Activated naive CD4-positive, alpha-beta T cell treated with anti-CD3 and anti-CD28 coated beads, Interleukin-2, amount 10 ng/mL, durations not matched to agents 7 days and 5 days (primary cell): ENCODE measurements at regions not wholly inside any gene's neighbourhood (a gene's known extent, or its start where the extent isn't known, plus 50 kb on each side); places are given as distances from the start of the nearest gene placed in this dataset.

ENCODE experiments used
- CTCF ChIA-PET: fragments of 350-600 bp; sonication (Branson Sonifier 250); formaldehyde crosslinking; loops from one replicate; lab custom pipeline; 2021; ENCODE audit warnings: antibody characterized with exemption; lab: Charles Lee
- DNase-seq: peaks from one replicate; pipeline ENCODE4 v3.0.0-alpha.2; 2020
- H3K27ac Mint-ChIP-seq: one replicate; pipeline ENCODE4 v1.8.0; 2021; ENCODE audit warnings: mild to moderate bottlenecking, moderate library complexity, mixed read lengths
- H3K27me3 Mint-ChIP-seq: one replicate; pipeline ENCODE4 v1.8.0; 2021; ENCODE audit warnings: mild to moderate bottlenecking, mixed read lengths
- H3K36me3 Mint-ChIP-seq: one replicate; pipeline ENCODE4 v1.8.0; 2021; ENCODE audit warnings: mixed read lengths
- H3K4me1 Mint-ChIP-seq: one replicate; pipeline ENCODE4 v1.8.0; 2021; ENCODE audit warnings: mixed read lengths
- H3K4me3 Mint-ChIP-seq: one replicate; pipeline ENCODE4 v1.8.0; 2021; ENCODE audit warnings: mild to moderate bottlenecking, moderate library complexity, mixed read lengths
- H3K9me3 Mint-ChIP-seq: one replicate; pipeline ENCODE4 v1.8.0; 2021; ENCODE audit warnings: mixed read lengths

DNA sequence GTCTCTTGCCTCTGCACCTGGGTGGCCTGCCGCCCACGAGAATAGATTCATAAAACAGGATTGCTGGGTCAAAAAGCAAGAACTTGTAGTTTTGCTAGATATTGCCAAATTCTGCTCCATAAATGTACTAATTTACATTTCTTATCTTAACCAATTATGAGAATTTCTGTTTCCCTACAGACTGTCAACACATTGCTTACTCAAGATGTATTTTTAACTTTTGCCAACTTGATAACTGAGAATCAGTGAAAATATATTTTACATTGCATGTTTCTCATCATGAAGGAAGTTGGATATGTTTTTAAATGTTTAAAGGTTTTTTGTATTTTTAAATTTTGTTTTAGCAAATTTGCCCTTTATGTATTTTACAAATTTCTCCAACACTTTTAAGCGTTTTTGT is 664.8 kb downstream of the MMUT start:
- Mint-ChIP-seq H3K4me1 (no peaks in the 10 kb centered on the region), H3K36me3 (no peaks in the 10 kb centered on the region), H3K4me3 (no peak overlapping the region), H3K27me3 (no peaks in the 10 kb centered on the region), H3K27ac (no peak overlapping the region), H3K9me3 (peaks cover 3% of the 10 kb centered on the region)
- CTCF ChIA-PET: no interaction called here
- no peak for DNase-seq

- Mint-ChIP-seq H3K27ac (no peak overlapping the region), H3K27me3 (no peaks in the 10 kb centered on the region), H3K9me3 (peaks cover 6% of the 10 kb centered on the region), H3K36me3 (no peaks in the 10 kb centered on the region), H3K4me1 (no peaks in the 10 kb centered on the region), H3K4me3 (no peak overlapping the region)
- CTCF ChIA-PET: no interaction called here
- no peak for DNase-seq
Measured at GRCh38 chr6:48782225-48782624, 671.2 kb upstream of the PTCHD4 start.

- no peaks in the 10 kb centered on the region for H3K4me1 Mint-ChIP-seq
- H3K27me3 Mint-ChIP-seq: no peaks in the 10 kb centered on the region
- no peaks in the 10 kb centered on the region for H3K36me3 Mint-ChIP-seq
- H3K4me3 Mint-ChIP-seq: no peak overlapping the region
- H3K9me3 Mint-ChIP-seq: peaks cover 8% of the 10 kb centered on the region
- CTCF ChIA-PET: no interaction called here
- H3K27ac Mint-ChIP-seq: no peak overlapping the region
- DNase-seq: no peak
Measured at GRCh38 chr6:48777411-48777810, 666.4 kb upstream of the PTCHD4 start.

- DNase-seq: no peak
- H3K4me3 Mint-ChIP-seq: no peak overlapping the region
- H3K4me1 Mint-ChIP-seq: no peaks in the 10 kb centered on the region
- CTCF ChIA-PET: no interaction called here
- no peaks in the 10 kb centered on the region for H3K27me3 Mint-ChIP-seq
- no peak overlapping the region for H3K27ac Mint-ChIP-seq
- peaks cover 8% of the 10 kb centered on the region for H3K9me3 Mint-ChIP-seq
- no peaks in the 10 kb centered on the region for H3K36me3 Mint-ChIP-seq
Measured at GRCh38 chr6:48775157-48775556, 664.2 kb upstream of the PTCHD4 start.

GRCh38 chr6:48774276-48774675 is 663.3 kb upstream of the PTCHD4 start:
- CTCF ChIA-PET: no interaction called here
- no peak for DNase-seq

DNA sequence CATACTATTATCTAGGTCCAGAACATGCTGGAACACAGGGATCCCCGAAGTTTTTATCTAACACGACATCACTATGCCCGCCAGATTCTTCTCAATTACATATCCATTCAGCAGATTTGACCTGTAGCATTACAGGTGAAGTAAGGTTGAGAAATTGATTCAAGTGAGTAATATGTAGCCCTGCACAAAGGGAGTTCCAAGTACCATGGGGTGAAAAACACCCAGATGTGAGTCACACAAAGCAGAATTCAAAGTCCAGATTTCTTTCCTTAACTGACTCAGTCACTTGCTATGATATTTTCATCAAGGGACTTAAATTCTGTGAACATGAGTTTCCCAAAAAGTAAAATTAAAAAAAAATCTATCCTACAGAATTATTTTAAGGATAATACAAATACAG is 655.4 kb upstream of the PTCHD4 start:
- Mint-ChIP-seq H3K27me3 (no peaks in the 10 kb centered on the region), H3K36me3 (no peaks in the 10 kb centered on the region)
- CTCF ChIA-PET: no interaction called here

More at GRCh38 chr6:48774276-48774675, 663.3 kb upstream of the PTCHD4 start:
- H3K27me3 Mint-ChIP-seq: no peaks in the 10 kb centered on the region
- no peaks in the 10 kb centered on the region for H3K36me3 Mint-ChIP-seq
- no peaks in the 10 kb centered on the region for H3K4me1 Mint-ChIP-seq
- H3K9me3 Mint-ChIP-seq: peaks cover 7% of the 10 kb centered on the region
- H3K4me3 Mint-ChIP-seq: no peak overlapping the region
- no peak overlapping the region for H3K27ac Mint-ChIP-seq

DNA sequence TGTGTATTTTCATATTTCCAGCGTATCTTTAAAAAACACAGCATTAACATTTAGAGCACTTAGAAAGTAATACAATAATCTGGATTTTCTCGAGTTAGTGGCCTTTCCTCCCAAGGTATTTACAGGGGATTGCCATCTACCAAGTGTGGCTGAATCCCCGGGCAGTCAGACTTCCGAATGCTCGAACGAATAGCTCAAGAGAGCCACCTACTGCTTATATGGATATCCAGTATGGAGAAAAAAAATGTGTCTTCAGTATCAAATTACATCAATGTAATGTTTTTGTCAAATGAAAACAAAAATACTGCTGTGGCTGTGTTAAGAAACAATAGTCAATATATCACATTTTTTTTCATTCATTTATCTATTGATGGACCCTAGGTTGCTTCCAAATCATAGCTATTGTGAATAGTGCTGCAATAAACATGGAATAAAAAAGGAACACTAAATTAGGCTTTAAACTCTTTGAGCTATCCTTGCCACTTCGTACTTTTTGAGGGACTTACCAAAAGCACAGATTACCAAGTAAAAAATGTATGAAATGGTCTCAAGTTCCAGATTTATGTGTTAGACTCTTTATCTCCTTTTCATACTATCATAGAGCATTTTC is 654.5 kb upstream of the PTCHD4 start:
- Mint-ChIP-seq H3K27ac (no peak overlapping the region), H3K9me3 (no peaks in the 10 kb centered on the region), H3K4me3 (no peak overlapping the region), H3K4me1 (no peaks in the 10 kb centered on the region), H3K36me3 (no peaks in the 10 kb centered on the region), H3K27me3 (no peaks in the 10 kb centered on the region)
- CTCF ChIA-PET: no interaction called here
- DNase-seq: no peak

More for the DNA sequence above, 655.4 kb upstream of the PTCHD4 start:
- DNase-seq: no peak
- no peak overlapping the region for H3K27ac Mint-ChIP-seq
- no peaks in the 10 kb centered on the region for H3K9me3 Mint-ChIP-seq
- no peak overlapping the region for H3K4me3 Mint-ChIP-seq
- no peaks in the 10 kb centered on the region for H3K4me1 Mint-ChIP-seq

GRCh38 chr6:48764286-48765044 is 653.5 kb upstream of the PTCHD4 start:
- Mint-ChIP-seq H3K9me3 (peaks cover 4% of the 10 kb centered on the region), H3K27me3 (no peaks in the 10 kb centered on the region), H3K36me3 (no peaks in the 10 kb centered on the region), H3K4me1 (no peaks in the 10 kb centered on the region), H3K4me3 (no peak overlapping the region), H3K27ac (no peak overlapping the region)
- DNase-seq: no peak
- CTCF ChIA-PET: no interaction called here

DNA sequence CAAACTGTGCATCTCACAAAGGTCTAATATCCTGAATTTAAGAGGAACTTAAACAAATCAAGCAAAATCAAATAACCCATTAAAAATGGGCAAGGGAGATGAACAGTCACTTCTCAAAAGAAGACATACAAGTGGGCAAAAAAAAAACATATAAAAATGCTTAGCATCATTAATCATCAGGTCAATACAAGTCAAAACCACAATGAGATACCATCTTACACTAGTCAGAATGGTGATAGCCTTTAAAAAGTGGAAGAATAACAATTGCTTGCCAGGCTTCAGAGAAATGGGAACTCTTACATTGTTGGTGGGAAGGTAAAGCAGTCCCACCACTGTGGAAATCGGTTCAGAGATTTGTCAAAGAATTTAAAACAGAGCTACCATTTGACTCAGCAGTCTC is 646.7 kb upstream of the PTCHD4 start:
- H3K4me3 Mint-ChIP-seq: no peak overlapping the region
- no peaks in the 10 kb centered on the region for H3K4me1 Mint-ChIP-seq
- peaks cover 6% of the 10 kb centered on the region for H3K9me3 Mint-ChIP-seq
- CTCF ChIA-PET: no interaction called here
- H3K27me3 Mint-ChIP-seq: no peaks in the 10 kb centered on the region
- no peak overlapping the region for H3K27ac Mint-ChIP-seq
- H3K36me3 Mint-ChIP-seq: no peaks in the 10 kb centered on the region
- DNase-seq: no peak

- CTCF ChIA-PET: no interaction called here
- no peak for DNase-seq
- H3K4me3 Mint-ChIP-seq: no peak overlapping the region
- no peak overlapping the region for H3K27ac Mint-ChIP-seq
- H3K4me1 Mint-ChIP-seq: no peaks in the 10 kb centered on the region
- no peaks in the 10 kb centered on the region for H3K36me3 Mint-ChIP-seq
- H3K9me3 Mint-ChIP-seq: peaks cover 5% of the 10 kb centered on the region
- H3K27me3 Mint-ChIP-seq: no peaks in the 10 kb centered on the region
Measured at GRCh38 chr6:48755315-48755714, 644.3 kb upstream of the PTCHD4 start.

DNA sequence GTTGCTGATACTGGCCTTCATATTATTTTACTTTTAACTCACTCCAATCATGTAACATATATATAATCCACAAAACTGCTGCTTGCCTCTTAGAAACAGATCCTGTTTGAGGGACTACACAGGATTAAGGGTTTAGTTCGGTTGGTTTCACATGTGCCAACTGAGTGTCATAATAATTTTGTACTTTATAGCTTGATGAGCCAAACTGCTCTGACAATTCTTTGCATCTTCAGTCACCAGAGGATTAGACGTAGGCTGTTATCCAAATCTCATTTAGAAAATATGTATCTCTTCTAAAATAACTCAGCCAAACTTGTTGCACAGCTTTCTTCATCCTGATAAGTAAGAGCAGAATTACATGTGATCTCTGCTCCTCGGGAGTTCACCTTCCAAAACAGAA is 643.6 kb upstream of the PTCHD4 start:
- Mint-ChIP-seq H3K27ac (no peak overlapping the region), H3K9me3 (peaks cover 2% of the 10 kb centered on the region), H3K27me3 (no peaks in the 10 kb centered on the region), H3K4me3 (no peak overlapping the region), H3K4me1 (no peaks in the 10 kb centered on the region), H3K36me3 (no peaks in the 10 kb centered on the region)
- no peak for DNase-seq
- CTCF ChIA-PET: no interaction called here

- DNase-seq: no peak
- no peaks in the 10 kb centered on the region for H3K4me1 Mint-ChIP-seq
- H3K9me3 Mint-ChIP-seq: peaks cover 2% of the 10 kb centered on the region
- CTCF ChIA-PET: no interaction called here
- H3K36me3 Mint-ChIP-seq: no peaks in the 10 kb centered on the region
- no peak overlapping the region for H3K27ac Mint-ChIP-seq
- H3K4me3 Mint-ChIP-seq: no peak overlapping the region
- H3K27me3 Mint-ChIP-seq: no peaks in the 10 kb centered on the region
Measured at GRCh38 chr6:48750861-48751260, 639.9 kb upstream of the PTCHD4 start.

DNA sequence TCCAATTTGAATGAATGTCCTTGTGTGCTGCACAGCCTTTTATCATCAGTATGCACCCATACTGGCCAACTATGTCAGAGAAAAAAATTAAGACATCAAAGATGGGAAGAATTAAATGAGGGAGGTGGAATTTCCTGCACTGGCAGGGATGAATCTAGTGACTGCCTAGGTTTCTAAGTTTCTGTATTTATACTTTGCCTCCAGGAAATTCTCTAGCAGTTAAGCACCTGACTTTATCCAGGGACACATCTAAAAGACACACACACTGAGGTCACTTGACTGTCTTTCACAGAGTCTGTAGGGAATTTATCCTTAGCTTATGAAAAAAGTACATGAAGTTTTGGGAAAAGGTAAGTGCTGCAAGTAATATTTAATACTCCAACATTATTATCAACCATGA is 636.5 kb upstream of the PTCHD4 start:
- Mint-ChIP-seq H3K4me3 (no peak overlapping the region), H3K4me1 (no peaks in the 10 kb centered on the region), H3K9me3 (peaks cover 6% of the 10 kb centered on the region), H3K36me3 (no peaks in the 10 kb centered on the region), H3K27me3 (no peaks in the 10 kb centered on the region), H3K27ac (no peak overlapping the region)
- DNase-seq: no peak
- CTCF ChIA-PET: no interaction called here

DNA sequence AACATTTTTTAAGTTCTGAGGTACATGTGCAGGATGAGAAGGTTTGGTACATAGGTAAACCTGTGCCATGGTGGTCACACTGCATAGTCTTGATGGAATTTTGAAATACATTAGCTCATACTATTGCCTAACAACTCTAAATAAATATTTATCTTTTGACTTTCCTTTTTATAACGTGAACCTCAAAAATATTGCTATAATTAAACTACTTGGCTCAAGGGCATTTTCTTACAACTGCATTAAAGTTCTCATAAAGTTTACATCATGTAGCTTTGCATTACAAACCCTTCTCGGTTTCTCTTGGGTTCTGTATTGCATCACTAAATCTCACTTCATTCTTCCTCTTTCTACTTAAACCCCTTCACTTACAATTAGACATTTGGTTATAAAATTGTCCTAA is 636.0 kb upstream of the PTCHD4 start:
- CTCF ChIA-PET: no interaction called here
- Mint-ChIP-seq H3K9me3 (peaks cover 6% of the 10 kb centered on the region), H3K27me3 (no peaks in the 10 kb centered on the region), H3K4me3 (no peak overlapping the region), H3K27ac (no peak overlapping the region), H3K4me1 (no peaks in the 10 kb centered on the region), H3K36me3 (no peaks in the 10 kb centered on the region)
- DNase-seq: no peak

DNA sequence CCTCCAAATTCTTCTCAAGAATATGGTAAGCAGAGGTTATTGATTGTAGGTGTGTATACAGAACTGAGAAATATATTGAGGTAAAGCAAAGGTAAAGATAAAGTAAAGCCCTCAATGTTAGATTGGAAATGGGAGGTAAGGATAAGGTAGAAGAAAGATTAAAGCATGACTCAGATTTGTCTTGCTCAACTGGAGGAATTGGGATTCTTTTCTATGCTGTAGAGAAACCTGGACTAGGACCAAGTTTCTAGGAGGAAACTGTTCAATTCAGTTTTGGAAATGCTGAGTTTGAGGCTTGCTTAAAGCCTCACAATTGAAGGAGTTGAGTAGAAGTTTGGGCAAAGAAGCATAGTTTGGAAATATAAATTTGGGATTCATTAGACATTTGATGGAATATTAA is 634.0 kb upstream of the PTCHD4 start:
- no peaks in the 10 kb centered on the region for H3K27me3 Mint-ChIP-seq
- peaks cover 6% of the 10 kb centered on the region for H3K9me3 Mint-ChIP-seq
- no peaks in the 10 kb centered on the region for H3K4me1 Mint-ChIP-seq
- no peak overlapping the region for H3K4me3 Mint-ChIP-seq
- no peaks in the 10 kb centered on the region for H3K36me3 Mint-ChIP-seq
- DNase-seq: no peak
- no peak overlapping the region for H3K27ac Mint-ChIP-seq
- CTCF ChIA-PET: no interaction called here
